GM21786 (cell line): ENCODE measurements at regions not wholly inside any gene's neighbourhood (a gene's known extent, or its start where the extent isn't known, plus 50 kb on each side); places are given as distances from the start of the nearest gene placed in this dataset.

Experiments
- ATAC-seq: cut with Tn5 transposase; IDR thresholded peaks from one replicate; pipeline ENCODE4 v1.9.1; 2021; ENCODE audit not compliant: unreplicated experiment

- ATAC-seq = no peak
Observed at GRCh38 chr1:216924732-216925131, 201.5 kb upstream of the ESRRG start.

DNA sequence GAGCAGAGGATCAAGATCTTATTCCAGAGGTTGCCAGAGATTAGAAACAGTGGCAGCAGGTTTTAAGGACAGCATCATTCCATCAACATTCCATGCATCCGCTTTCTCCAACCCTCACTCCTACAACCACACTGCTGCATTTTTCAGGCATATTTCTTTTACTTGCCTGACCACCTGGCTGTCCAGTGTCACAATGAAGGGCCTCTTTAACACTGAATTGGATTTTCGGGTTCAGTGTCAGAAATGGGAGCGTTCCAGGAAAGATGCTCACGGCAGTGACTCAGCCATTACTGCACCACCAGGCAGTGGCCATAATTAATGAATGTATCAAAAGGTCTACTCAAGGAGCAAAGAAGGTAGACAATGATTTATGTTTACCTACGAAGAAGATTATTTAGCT is 200.4 kb upstream of the ESRRG start:
- no peak for ATAC-seq

DNA sequence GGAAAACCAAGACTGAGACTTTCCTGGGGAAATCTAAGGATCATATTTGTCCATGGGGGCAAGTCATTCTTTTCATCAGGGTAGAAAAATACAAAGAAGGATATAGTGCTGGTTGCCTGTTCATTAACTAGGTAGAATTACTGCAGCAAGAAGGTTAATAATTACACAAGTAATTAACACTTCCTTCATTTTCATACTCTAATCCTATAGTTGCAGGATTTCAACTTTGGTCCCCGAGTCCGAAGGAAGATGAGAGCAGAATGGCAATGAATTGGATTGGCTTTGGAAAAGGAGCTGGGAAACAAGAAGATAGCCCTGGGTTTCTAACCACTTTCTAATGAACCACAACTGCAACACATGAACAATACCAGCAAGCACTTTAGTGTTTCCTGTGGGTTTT is 199.2 kb upstream of the ESRRG start:
- no peak for ATAC-seq

DNA sequence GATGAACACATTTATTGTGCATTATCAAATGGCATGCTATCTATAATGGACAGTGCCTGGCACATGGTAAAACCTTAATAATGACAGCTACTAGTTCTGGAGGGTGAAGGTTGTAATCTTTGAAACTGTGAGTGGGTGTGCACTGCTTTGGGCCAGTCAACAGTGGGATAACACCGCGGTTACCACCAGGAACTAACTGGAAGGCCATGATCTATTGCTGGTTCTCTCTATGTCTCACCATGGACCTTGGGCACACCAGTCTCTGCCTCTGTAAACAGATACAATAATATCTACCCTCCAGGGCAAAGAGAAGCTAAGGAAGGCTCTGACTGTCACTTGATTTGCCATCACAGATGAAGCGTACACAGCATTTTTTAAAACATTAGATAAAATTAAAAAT is 198.6 kb upstream of the ESRRG start:
- ATAC-seq = no peak

GRCh38 chr1:216919060-216919970 is 196.1 kb upstream of the ESRRG start:
- no peak for ATAC-seq

- no peak for ATAC-seq
Observed at GRCh38 chr1:216916890-216917438, 193.7 kb upstream of the ESRRG start.

DNA sequence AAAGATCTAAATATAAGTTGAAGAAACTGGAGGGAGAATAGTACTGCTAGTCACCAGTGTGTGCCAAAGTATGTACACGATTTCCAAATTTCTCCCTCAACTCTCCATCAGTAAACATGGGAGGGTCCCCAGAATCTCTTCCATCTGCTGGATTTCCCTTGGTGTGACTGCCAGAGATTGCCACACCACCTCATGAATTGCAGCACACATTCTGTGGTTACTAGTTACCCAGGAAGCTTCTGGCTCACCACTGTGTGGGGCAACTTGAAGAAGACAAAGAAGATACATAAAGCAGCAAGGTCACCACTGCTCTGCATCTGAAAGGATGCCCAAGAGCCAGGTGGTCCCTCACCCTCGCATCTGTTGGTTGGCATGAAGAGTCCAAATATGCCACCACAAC is 191.7 kb upstream of the ESRRG start:
- no peak for ATAC-seq

DNA sequence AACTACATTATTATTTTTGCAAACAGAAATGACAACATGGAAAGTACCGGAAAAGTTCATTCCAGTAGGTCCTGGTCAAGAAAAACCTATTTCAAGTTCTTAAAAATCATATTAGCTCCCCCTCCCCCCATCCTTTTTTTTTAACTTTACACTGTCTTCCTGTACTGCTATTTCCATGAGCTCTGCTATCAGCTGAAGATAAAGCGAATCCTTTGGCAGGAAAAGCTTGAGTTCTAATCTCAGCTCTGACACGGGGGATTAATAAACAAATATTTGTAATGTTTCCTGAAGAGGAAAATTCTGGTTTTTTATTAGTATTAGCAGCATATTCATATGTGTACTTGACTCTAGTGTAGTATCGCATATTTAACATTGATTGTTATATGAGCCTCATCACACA is 190.7 kb upstream of the ESRRG start:
- no peak for ATAC-seq

- no peak for ATAC-seq
Observed at GRCh38 chr1:216910081-216910840, 187.0 kb upstream of the ESRRG start.

- no peak for ATAC-seq
Observed at GRCh38 chr1:216908126-216908525, 184.9 kb upstream of the ESRRG start.

GRCh38 chr1:216907100-216907499 is 183.9 kb upstream of the ESRRG start:
- no peak for ATAC-seq

DNA sequence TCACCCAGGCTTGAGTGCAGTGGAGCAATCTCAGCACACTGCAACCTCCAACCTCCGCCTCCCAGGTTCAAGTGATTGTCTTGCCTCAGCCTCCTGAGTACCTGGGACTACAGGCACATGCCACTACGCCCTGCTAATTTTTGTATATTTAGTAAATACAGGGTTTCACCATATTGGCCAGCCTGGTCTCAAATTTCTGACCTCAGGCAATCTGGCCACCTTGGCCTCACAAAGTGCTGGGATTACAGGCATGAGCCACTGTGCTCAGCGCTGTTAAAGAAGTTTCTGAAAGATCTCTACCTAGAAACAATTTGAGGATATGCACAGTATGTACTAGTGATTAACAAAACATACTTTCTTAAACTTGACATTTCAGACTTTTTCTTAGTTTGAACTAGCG is 182.6 kb upstream of the ESRRG start:
- ATAC-seq = no peak

DNA sequence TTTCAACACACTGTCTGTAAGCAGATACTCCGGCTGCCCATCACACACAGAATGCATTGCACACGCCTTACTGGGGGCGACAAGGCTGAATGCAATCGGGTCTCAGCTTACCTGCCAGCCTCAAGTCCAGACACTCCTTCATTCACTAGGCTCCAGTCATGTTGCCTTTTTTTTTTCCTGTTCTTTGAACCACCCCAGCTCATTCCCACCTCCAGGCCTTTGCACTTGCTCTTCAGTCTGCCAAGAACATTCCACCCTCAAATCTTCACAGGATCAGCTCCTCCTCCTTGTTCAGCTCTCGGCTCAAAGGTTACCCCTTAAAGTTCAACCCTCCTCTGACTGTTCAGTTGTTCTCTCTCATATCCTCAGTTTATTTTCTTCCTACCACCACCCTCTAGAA is 181.9 kb upstream of the ESRRG start:
- ATAC-seq = no peak

GRCh38 chr1:216904471-216904870 is 181.2 kb upstream of the ESRRG start:
- ATAC-seq = no peak

DNA sequence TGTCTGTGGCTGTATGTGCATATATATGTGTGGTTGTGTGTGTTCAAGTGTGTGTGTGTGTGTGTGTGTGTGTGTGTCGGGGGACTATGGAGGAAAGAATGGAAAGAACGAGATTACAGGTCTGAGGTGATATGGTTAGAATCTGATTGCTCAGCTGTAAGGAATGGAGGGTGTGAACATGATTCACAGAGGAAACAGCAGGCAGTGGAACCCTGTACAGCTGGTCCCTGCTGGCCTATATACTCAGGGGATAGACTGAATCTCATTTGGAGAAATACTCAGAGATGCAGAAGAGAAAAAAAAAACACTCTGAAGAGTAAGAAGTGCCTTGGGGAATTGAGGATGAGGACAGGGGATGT is 180.1 kb upstream of the ESRRG start:
- no peak for ATAC-seq

DNA sequence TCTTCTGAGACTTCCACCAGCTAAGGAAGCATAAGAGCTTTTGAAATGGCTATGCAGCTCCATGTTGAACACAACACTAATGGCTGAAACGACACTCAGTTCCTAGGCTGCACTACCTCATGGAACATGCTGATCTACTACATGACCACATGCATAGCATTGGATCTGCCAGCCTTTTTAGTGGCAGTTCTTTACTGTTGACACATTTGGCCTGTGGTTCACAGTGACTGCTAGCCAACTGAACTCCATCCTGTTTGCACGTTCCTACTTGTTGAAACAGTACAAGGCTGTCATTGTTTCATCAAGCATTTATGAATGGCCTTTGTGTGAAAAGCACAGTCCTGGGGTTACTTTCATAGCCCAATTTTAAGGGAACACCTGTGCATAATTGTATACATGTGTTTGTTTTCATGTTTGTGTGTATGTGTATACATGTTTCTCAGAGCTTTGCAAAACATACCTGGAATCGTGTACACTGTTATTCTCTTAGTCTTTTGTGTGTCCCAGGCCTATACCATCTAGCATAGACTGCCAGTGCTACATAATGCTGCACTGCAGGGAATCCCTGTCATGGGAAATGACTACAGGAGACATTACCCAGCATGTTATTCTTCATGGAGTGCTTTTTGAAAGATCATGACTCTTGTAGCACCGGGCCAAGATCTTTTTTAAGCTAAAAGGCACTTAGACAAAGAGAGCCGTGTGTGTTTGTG is 179.6 kb upstream of the ESRRG start:
- no peak for ATAC-seq

DNA sequence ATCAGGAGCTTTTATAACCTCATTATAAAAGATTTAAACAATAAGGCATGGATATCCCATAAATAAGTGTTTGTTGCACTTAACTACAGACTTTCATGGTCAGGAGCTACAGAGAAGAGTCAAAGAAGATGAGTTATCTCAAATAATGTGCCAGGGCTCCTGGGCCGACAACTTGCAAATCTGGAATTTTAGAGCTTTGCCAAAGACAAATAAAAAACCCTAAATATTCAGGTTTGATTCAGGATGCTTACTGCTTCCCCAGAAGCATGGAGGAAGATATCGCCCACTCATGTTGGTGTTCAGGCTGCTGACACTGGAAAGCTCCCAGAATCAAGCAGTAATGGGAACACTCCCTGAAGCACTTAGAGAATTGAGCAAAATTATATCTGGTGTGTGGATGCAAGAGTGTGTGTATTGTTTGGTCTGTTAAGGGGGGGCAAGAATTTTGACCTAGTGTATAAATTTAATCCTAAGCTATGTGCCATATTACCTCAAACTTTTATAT is 176.9 kb upstream of the ESRRG start:
- ATAC-seq = no peak

DNA sequence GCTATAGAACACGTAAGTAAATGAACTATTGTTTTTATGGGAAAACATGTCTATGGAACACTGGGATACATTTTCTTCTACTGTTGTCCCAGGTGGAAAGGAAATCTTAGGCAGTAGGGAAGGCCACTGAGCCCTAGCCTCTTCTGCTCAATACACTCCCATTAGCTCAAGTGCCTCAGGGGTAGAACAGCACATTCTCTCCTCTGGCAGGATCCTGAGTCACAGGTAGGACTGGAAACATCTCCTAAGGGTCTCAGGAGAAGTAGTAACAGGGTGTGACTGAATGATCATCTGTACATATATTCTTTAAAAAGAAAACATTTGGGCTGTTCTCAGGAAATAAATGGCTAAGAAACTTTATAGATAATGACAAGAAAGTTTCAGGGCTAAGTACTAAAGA is 175.6 kb upstream of the ESRRG start:
- ATAC-seq = no peak

GRCh38 chr1:216896146-216896545 is 172.9 kb upstream of the ESRRG start:
- no peak for ATAC-seq

GRCh38 chr1:216894494-216894893 is 171.3 kb upstream of the ESRRG start:
- ATAC-seq = no peak

DNA sequence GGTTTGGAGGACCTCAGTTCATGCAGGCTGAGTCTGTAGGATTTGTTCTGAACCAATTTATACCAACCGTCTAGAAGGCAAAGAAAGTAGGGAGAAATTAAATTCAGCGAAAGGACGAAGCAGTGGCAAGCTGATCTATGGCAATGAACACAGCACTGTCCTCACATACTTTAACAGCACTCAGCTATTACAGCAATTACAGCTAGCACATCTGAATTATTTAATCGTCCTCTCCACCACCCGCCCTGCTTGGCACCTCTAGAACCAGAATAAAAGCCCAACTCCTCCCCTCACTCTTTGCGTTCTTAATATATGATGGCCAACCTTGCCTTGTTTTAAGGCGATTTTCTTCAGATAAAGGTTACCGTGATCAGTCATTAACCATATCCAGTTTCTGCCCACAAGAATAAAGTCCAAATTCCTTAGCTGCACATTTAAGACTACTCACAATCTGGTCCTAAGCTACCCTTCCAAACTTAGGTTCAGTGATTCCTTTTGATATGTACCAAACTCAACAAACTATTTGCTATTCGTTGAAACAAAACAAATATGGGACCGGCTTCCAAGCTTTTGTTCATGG is 169.4 kb upstream of the ESRRG start:
- ATAC-seq = no peak
